ENCODE measurements at regions not wholly inside any gene's neighbourhood (a gene's known extent, or its start where the extent isn't known, plus 50 kb on each side); places are given as distances from the start of the nearest gene placed in this dataset.
"Not testable (repeated sequence)": the region's sequence is repeated elsewhere in the genome, so short reads cannot be mapped to it uniquely, and the experiment has no call there.

GRCh38 chr3:137463131-137463530 is 301.0 kb upstream of the SOX14 start:
- DNase-seq = no peak

GRCh38 chr3:137464341-137464740 is 299.8 kb upstream of the SOX14 start:
- no peak for DNase-seq

GRCh38 chr3:137468446-137468845 is 295.7 kb upstream of the SOX14 start:
- no peak for DNase-seq

- DNase-seq = no peak
Observed at GRCh38 chr3:137469263-137469662, 294.9 kb upstream of the SOX14 start.

GRCh38 chr3:137471130-137471529 is 293.0 kb upstream of the SOX14 start:
- no peak for DNase-seq

- no peak for DNase-seq
Observed at GRCh38 chr3:137471558-137472204, 292.4 kb upstream of the SOX14 start.

GRCh38 chr3:137477614-137478013 is 286.5 kb upstream of the SOX14 start:
- DNase-seq = no peak

GRCh38 chr3:137509354-137510045 is 254.6 kb upstream of the SOX14 start:
- no peak for DNase-seq

- no peak for DNase-seq
Observed at GRCh38 chr3:137511655-137512054, 252.5 kb upstream of the SOX14 start.

- DNase-seq = no peak
Observed at GRCh38 chr3:137514853-137515252, 249.3 kb upstream of the SOX14 start.

GRCh38 chr3:137519602-137520001 is 244.5 kb upstream of the SOX14 start:
- no peak for DNase-seq

GRCh38 chr3:137524751-137525150 is 239.4 kb upstream of the SOX14 start:
- no peak for DNase-seq

GRCh38 chr3:137525471-137525870 is 238.6 kb upstream of the SOX14 start:
- DNase-seq = no peak

- DNase-seq = no peak
Observed at GRCh38 chr3:137542049-137542448, 222.1 kb upstream of the SOX14 start.

GRCh38 chr3:137554242-137554641 is 209.9 kb upstream of the SOX14 start:
- no peak for DNase-seq

- no peak for DNase-seq
Observed at GRCh38 chr3:137568880-137569279, 195.2 kb upstream of the SOX14 start.

GRCh38 chr3:137572931-137573330 is 191.2 kb upstream of the SOX14 start:
- DNase-seq = no peak

- no peak for DNase-seq
Observed at GRCh38 chr3:137582484-137582883, 181.6 kb upstream of the SOX14 start.

- no peak for DNase-seq
Observed at GRCh38 chr3:137583256-137583655, 180.9 kb upstream of the SOX14 start.

- no peak for DNase-seq
Observed at GRCh38 chr3:137588871-137589270, 175.2 kb upstream of the SOX14 start.

GRCh38 chr3:137595415-137595814 is 168.7 kb upstream of the SOX14 start:
- DNase-seq = not testable (repeated sequence)

- DNase-seq = no peak
Observed at GRCh38 chr3:137610723-137611122, 153.4 kb upstream of the SOX14 start.

- DNase-seq = no peak
Observed at GRCh38 chr3:137612291-137612690, 151.8 kb upstream of the SOX14 start.

GRCh38 chr3:137615659-137616418 is 148.3 kb upstream of the SOX14 start:
- no peak for DNase-seq

All from SW 1271 (cell line).